GM12874 (cell line): ENCODE measurements at regions not wholly inside any gene's neighbourhood (a gene's known extent, or its start where the extent isn't known, plus 50 kb on each side); places are given as distances from the start of the nearest gene placed in this dataset.
A peak's percentile ranks its signal among the peaks of the same experiment; 100 is the strongest.

Experiments
- CTCF ChIP-seq: IDR thresholded peaks from 2 replicates; pipeline ENCODE4 v1.5.1; 2011; ENCODE audit warnings: low read depth, mild to moderate bottlenecking, control low read depth, low read length, moderate library complexity; ENCODE audit not compliant: insufficient read depth

- TF ChIP-seq CTCF = peak; percentile 65
These were observed 228.1 kb upstream of the PFKP start for GRCh38 chr10:2839081-2839725.

- no peak for TF ChIP-seq CTCF
These were observed 229.7 kb upstream of the PFKP start for GRCh38 chr10:2837674-2838073.

- TF ChIP-seq CTCF = no peak
These were observed 230.3 kb upstream of the PFKP start for GRCh38 chr10:2836921-2837662.

- no peak for TF ChIP-seq CTCF
These were observed 233.1 kb upstream of the PFKP start for GRCh38 chr10:2834214-2834613.

GRCh38 chr10:2831509-2831908, 235.8 kb upstream of the PFKP start:
- TF ChIP-seq CTCF = no peak

- no peak for TF ChIP-seq CTCF
These were observed 238.6 kb upstream of the PFKP start for GRCh38 chr10:2828741-2829140.

- no peak for TF ChIP-seq CTCF
These were observed 240.7 kb upstream of the PFKP start for GRCh38 chr10:2826675-2827074.
